A673 (cell line): ENCODE measurements at regions not wholly inside any gene's neighbourhood (a gene's known extent, or its start where the extent isn't known, plus 50 kb on each side); places are given as distances from the start of the nearest gene placed in this dataset.

Experiments
- CTCF ChIP-seq: fragments of 300-800, 200-600 bp; sonication (generic); conservative IDR thresholded peaks from 2 replicates; pipeline ENCODE4 v1.5.1; 2017; ENCODE audit warnings: low read depth, mild to moderate bottlenecking, antibody characterized with exemption, low read length, moderate library complexity, mixed read lengths
- EZH2 ChIP-seq: fragments of 200-600 bp; sonication (generic); IDR thresholded peaks from 2 replicates; pipeline ENCODE4 v1.6.1; 2017; ENCODE audit warnings: borderline replicate concordance, low read depth, mild to moderate bottlenecking, mixed read lengths, antibody characterized with exemption, low read length; ENCODE audit not compliant: poor library complexity, severe bottlenecking

- no peak for TF ChIP-seq CTCF
- TF ChIP-seq EZH2 = no peak
Observed at GRCh38 chr10:62599161-62599560, 205.4 kb upstream of the ADO start.
